ENCODE measurements at regions not wholly inside any gene's neighbourhood (a gene's known extent, or its start where the extent isn't known, plus 50 kb on each side); places are given as distances from the start of the nearest gene placed in this dataset.

- no peak for DNase-seq (ENCODE audit: low read depth)
Observed at GRCh38 chr18:23387265-23387664, 65.8 kb upstream of the RIOK3 start.

- no peak for DNase-seq (ENCODE audit: low read depth)
Observed at GRCh38 chr18:23388357-23388756, 64.7 kb upstream of the RIOK3 start.

- no peak for DNase-seq (ENCODE audit: low read depth)
Observed at GRCh38 chr18:23391156-23391555, 61.9 kb upstream of the RIOK3 start.

GRCh38 chr18:23397907-23398306 is 55.2 kb upstream of the RIOK3 start:
- no peak for DNase-seq (ENCODE audit: low read depth)

- DNase-seq (ENCODE audit: low read depth): no peak
Observed at GRCh38 chr18:23398401-23398800, 54.7 kb upstream of the RIOK3 start.

GRCh38 chr18:23399067-23399466 is 54.0 kb upstream of the RIOK3 start:
- no peak for DNase-seq (ENCODE audit: low read depth)

GRCh38 chr18:23400918-23401317 is 52.2 kb upstream of the RIOK3 start:
- no peak for DNase-seq (ENCODE audit: low read depth)

- DNase-seq (ENCODE audit: low read depth): no peak
Observed at GRCh38 chr18:23401400-23402347, 51.4 kb upstream of the RIOK3 start.
